Vagina (tissue), 2 donors: ENCODE measurements at regions not wholly inside any gene's neighbourhood (a gene's known extent, or its start where the extent isn't known, plus 50 kb on each side); places are given as distances from the start of the nearest gene placed in this dataset.
"Not testable (repeated sequence)": the region's sequence is repeated elsewhere in the genome, so short reads cannot be mapped to it uniquely, and the experiment has no call there.

ENCODE experiments used
- DNase-seq, 2 donors: peaks; one replicate each; pipeline ENCODE4 v3.0.0-alpha.2; 2017; ENCODE audit errors: extremely low spot score in 2 of 2
- H3K27ac ChIP-seq: fragments of 200-600 bp; sonication (generic); one replicate; pipeline ENCODE4 v1.5.1; 2019
- H3K27me3 ChIP-seq: fragments of 200-600 bp; sonication (generic); one replicate; pipeline ENCODE4 v1.5.1; 2019
- H3K36me3 ChIP-seq, 2 donors: fragments of 200-600 bp; sonication (generic); one replicate each; pipeline ENCODE4 v1.5.1; 2017 to 2019
- H3K4me1 ChIP-seq: fragments of 200-600 bp; sonication (generic); one replicate; pipeline ENCODE4 v1.5.1; 2019
- H3K4me3 ChIP-seq, 2 donors: fragments of 200-600 bp; sonication (generic); 1 replicate in 1 of 2; 2 replicates in 1 of 2; pipeline ENCODE4 v1.5.1; 2016 to 2019
- H3K9me3 ChIP-seq: fragments of 200-600 bp; sonication (generic); one replicate; pipeline ENCODE4 v1.5.1; 2019
- POLR2A ChIP-seq, 2 donors: fragments of 450-650 bp; IDR thresholded peaks; one replicate each; pipeline ENCODE4 v1.6.1; 2017; ENCODE audit warnings: antibody characterized with exemption in 2 of 2, mild to moderate bottlenecking in 2 of 2, moderate library complexity in 2 of 2
- POLR2AphosphoS5 ChIP-seq, 2 donors: sonication (generic); formaldehyde crosslinking; IDR thresholded peaks; one replicate each; pipeline ENCODE4 v1.9.0; 2017; ENCODE audit warnings: antibody characterized with exemption in 2 of 2, mild to moderate bottlenecking in 2 of 2, low read depth in 1 of 2; ENCODE audit not compliant: insufficient read depth in 1 of 2
- intact Hi-C: fragments of 100-400 bp; cut with DNase I; formaldehyde crosslinking; loops from one replicate; pipeline ENCODE4 v1.15.1; 2023
- TF ChIP-seq, protein P1 (sequence below), 3 experiments: fragments of 450-650 bp in 2 of 3; fragments of 200-600 bp in 1 of 3; sonication (generic) in 1 of 3; IDR thresholded peaks; one replicate each; pipeline ENCODE4 v1.5.1; 2017 to 2019; ENCODE audit warnings: antibody characterized with exemption in 3 of 3, mild to moderate bottlenecking in 2 of 3, moderate library complexity in 2 of 3

- DNase-seq: no peak
- H3K36me3 ChIP-seq: no peaks in the 10 kb centered on the region
- no peaks in the 10 kb centered on the region for H3K9me3 ChIP-seq
- H3K4me3 ChIP-seq: no peak overlapping the region
- TF ChIP-seq POLR2AphosphoS5 (IDR thresholded peaks at IDR 0.05; ENCODE audit: insufficient read depth in 1 of 2, low read depth in 1 of 2) (no peak), POLR2A (IDR thresholded peaks at IDR 0.05) (no peak)
- TF ChIP-seq, protein P1, sequence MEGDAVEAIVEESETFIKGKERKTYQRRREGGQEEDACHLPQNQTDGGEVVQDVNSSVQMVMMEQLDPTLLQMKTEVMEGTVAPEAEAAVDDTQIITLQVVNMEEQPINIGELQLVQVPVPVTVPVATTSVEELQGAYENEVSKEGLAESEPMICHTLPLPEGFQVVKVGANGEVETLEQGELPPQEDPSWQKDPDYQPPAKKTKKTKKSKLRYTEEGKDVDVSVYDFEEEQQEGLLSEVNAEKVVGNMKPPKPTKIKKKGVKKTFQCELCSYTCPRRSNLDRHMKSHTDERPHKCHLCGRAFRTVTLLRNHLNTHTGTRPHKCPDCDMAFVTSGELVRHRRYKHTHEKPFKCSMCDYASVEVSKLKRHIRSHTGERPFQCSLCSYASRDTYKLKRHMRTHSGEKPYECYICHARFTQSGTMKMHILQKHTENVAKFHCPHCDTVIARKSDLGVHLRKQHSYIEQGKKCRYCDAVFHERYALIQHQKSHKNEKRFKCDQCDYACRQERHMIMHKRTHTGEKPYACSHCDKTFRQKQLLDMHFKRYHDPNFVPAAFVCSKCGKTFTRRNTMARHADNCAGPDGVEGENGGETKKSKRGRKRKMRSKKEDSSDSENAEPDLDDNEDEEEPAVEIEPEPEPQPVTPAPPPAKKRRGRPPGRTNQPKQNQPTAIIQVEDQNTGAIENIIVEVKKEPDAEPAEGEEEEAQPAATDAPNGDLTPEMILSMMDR (IDR thresholded peaks at IDR 0.05): no peak
- intact Hi-C loops: no loop called here
- no peak overlapping the region for H3K27ac ChIP-seq
- no peaks in the 10 kb centered on the region for H3K4me1 ChIP-seq
- H3K27me3 ChIP-seq: no peaks in the 10 kb centered on the region
Observed at GRCh38 chr4:138338840-138339239, 96.7 kb upstream of the SLC7A11 start.

DNA sequence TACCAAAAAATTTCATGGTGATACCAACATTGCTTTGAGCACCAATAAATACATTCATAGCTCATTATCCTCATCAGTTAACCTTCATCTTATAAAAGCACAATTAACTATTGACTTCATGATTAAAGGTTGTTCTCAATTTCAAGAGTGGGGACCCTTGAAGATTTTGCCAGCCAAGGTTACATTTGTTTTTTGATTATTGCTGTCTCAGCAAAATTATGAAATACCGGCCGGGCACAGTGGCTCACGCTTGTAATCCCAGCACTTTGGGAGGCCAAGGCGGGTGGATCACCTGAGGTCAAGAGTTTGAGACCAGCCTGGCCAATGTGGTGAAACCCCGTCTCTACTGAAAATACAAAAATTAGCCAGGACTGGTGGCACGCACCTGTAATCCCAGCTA, 96.1 kb upstream of the SLC7A11 start:
- H3K27ac ChIP-seq, H3K4me3 ChIP-seq, H3K4me1 ChIP-seq, intact Hi-C loops, H3K36me3 ChIP-seq, H3K27me3 ChIP-seq, DNase-seq, H3K9me3 ChIP-seq: not testable (repeated sequence)

- H3K4me1 ChIP-seq: no peaks in the 10 kb centered on the region
- intact Hi-C loops: no loop called here
- H3K27ac ChIP-seq: no peak overlapping the region
Observed at GRCh38 chr4:138334346-138335016, 92.3 kb upstream of the SLC7A11 start.

DNA sequence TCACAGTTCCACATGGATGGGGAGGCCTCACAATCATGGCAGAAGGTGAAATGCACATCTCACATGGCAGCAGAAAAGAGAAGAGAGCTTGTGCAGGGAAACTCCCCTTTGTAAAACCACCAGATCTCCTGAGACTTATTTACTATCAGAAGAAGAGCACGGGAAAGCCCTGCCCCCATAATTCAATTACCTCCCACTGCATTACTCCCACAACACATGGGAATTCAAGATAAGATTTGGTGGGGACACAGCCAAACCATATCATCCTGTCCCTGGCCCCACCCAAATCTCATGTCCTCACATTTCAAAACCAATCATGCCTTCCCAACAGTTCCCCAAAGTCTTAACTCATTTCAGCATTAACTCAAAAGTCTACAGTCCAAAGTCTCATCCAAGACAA, 90.3 kb upstream of the SLC7A11 start:
- H3K4me3 ChIP-seq, intact Hi-C loops, H3K4me1 ChIP-seq, DNase-seq, H3K27ac ChIP-seq, H3K27me3 ChIP-seq, H3K36me3 ChIP-seq, H3K9me3 ChIP-seq: not testable (repeated sequence)

More at GRCh38 chr4:138334346-138335016, 92.3 kb upstream of the SLC7A11 start:
- TF ChIP-seq POLR2AphosphoS5 (IDR thresholded peaks at IDR 0.05; ENCODE audit: insufficient read depth in 1 of 2, low read depth in 1 of 2) (no peak), POLR2A (IDR thresholded peaks at IDR 0.05) (no peak)
- TF ChIP-seq, protein P1 (IDR thresholded peaks at IDR 0.05): no peak
- DNase-seq: no peak
- Histone ChIP-seq H3K36me3 (no peaks in the 10 kb centered on the region), H3K27me3 (no peaks in the 10 kb centered on the region), H3K4me3 (no peak overlapping the region), H3K9me3 (no peaks in the 10 kb centered on the region)

GRCh38 chr4:138330531-138330930, 88.4 kb upstream of the SLC7A11 start:
- no peaks in the 10 kb centered on the region for H3K9me3 ChIP-seq
- TF ChIP-seq POLR2AphosphoS5 (IDR thresholded peaks at IDR 0.05; ENCODE audit: insufficient read depth in 1 of 2, low read depth in 1 of 2) (no peak), POLR2A (IDR thresholded peaks at IDR 0.05) (no peak)
- TF ChIP-seq, protein P1 (IDR thresholded peaks at IDR 0.05): no peak
- DNase-seq: no peak
- no peaks in the 10 kb centered on the region for H3K27me3 ChIP-seq
- no peaks in the 10 kb centered on the region for H3K4me1 ChIP-seq
- H3K4me3 ChIP-seq: no peak overlapping the region
- intact Hi-C loops: no loop called here
- H3K36me3 ChIP-seq: no peaks in the 10 kb centered on the region
- H3K27ac ChIP-seq: no peak overlapping the region

GRCh38 chr4:138329506-138330070, 87.4 kb upstream of the SLC7A11 start:
- no peaks in the 10 kb centered on the region for H3K9me3 ChIP-seq
- no peaks in the 10 kb centered on the region for H3K36me3 ChIP-seq
- TF ChIP-seq POLR2AphosphoS5 (IDR thresholded peaks at IDR 0.05; ENCODE audit: insufficient read depth in 1 of 2, low read depth in 1 of 2) (no peak), POLR2A (IDR thresholded peaks at IDR 0.05) (no peak)
- TF ChIP-seq, protein P1 (IDR thresholded peaks at IDR 0.05): no peak
- H3K27ac ChIP-seq: no peak overlapping the region
- H3K4me3 ChIP-seq: no peak overlapping the region
- H3K4me1 ChIP-seq: no peaks in the 10 kb centered on the region
- no peak for DNase-seq
- intact Hi-C loops: no loop called here
- no peaks in the 10 kb centered on the region for H3K27me3 ChIP-seq
